GM18498 (cell line): ENCODE measurements at regions not wholly inside any gene's neighbourhood (a gene's known extent, or its start where the extent isn't known, plus 50 kb on each side); places are given as distances from the start of the nearest gene placed in this dataset.
"Not testable (repeated sequence)": the region's sequence is repeated elsewhere in the genome, so short reads cannot be mapped to it uniquely, and the experiment has no call there.

Experiments
- ATAC-seq: cut with Tn5 transposase; IDR thresholded peaks from one replicate; pipeline ENCODE4 v1.9.1; 2021; ENCODE audit warnings: mild to moderate bottlenecking, moderate library complexity; ENCODE audit not compliant: unreplicated experiment

GRCh38 chr7:68038621-68039314 lies 1042.1 kb downstream of the TYW1 start:
- no peak for ATAC-seq

- ATAC-seq: no peak
These were observed 1044.9 kb downstream of the TYW1 start for GRCh38 chr7:68041554-68041953.

GRCh38 chr7:68043546-68043945 lies 1046.9 kb downstream of the TYW1 start:
- ATAC-seq: no peak

- ATAC-seq: no peak
These were observed 1054.0 kb downstream of the TYW1 start for GRCh38 chr7:68050627-68051026.

GRCh38 chr7:68058014-68058413 lies 1061.4 kb downstream of the TYW1 start:
- ATAC-seq: no peak

- no peak for ATAC-seq
These were observed 1066.5 kb downstream of the TYW1 start for GRCh38 chr7:68063171-68063570.

- ATAC-seq: no peak
These were observed 1068.9 kb downstream of the TYW1 start for GRCh38 chr7:68065581-68065980.

- no peak for ATAC-seq
These were observed 1071.2 kb downstream of the TYW1 start for GRCh38 chr7:68067845-68068244.

GRCh38 chr7:68070992-68071391 lies 1074.4 kb downstream of the TYW1 start:
- no peak for ATAC-seq

- no peak for ATAC-seq
These were observed 1077.1 kb downstream of the TYW1 start for GRCh38 chr7:68073701-68074100.

GRCh38 chr7:68074242-68074641 lies 1077.6 kb downstream of the TYW1 start:
- ATAC-seq: no peak

- ATAC-seq: no peak
These were observed 1081.6 kb downstream of the TYW1 start for GRCh38 chr7:68078157-68078710.

- ATAC-seq: not testable (repeated sequence)
These were observed 1085.7 kb downstream of the TYW1 start for GRCh38 chr7:68082066-68082960.

GRCh38 chr7:68082961-68083657 lies 1086.5 kb downstream of the TYW1 start:
- ATAC-seq: not testable (repeated sequence)

GRCh38 chr7:68087401-68087800 lies 1090.8 kb downstream of the TYW1 start:
- no peak for ATAC-seq

GRCh38 chr7:68088879-68089278 lies 1092.2 kb downstream of the TYW1 start:
- ATAC-seq: no peak

- not testable (repeated sequence) for ATAC-seq
These were observed 1093.6 kb downstream of the TYW1 start for GRCh38 chr7:68090256-68090655.

GRCh38 chr7:68103319-68103718 lies 1106.7 kb downstream of the TYW1 start:
- ATAC-seq: no peak

GRCh38 chr7:68107261-68107660 lies 1110.6 kb downstream of the TYW1 start:
- no peak for ATAC-seq

- no peak for ATAC-seq
These were observed 1111.3 kb downstream of the TYW1 start for GRCh38 chr7:68107968-68108367.

- ATAC-seq: no peak
These were observed 1112.7 kb downstream of the TYW1 start for GRCh38 chr7:68109299-68109698.
